Breast epithelium (tissue), 3 donors: ENCODE measurements at regions not wholly inside any gene's neighbourhood (a gene's known extent, or its start where the extent isn't known, plus 50 kb on each side); places are given as distances from the start of the nearest gene placed in this dataset.

Source experiments
- POLR2A ChIP-seq: fragments of 450-650 bp; IDR thresholded peaks from one replicate; pipeline ENCODE4 v1.6.1; 2016; ENCODE audit warnings: antibody characterized with exemption, mild to moderate bottlenecking, moderate library complexity
- POLR2AphosphoS5 ChIP-seq, 3 donors: sonication (generic); formaldehyde crosslinking; IDR thresholded peaks; one replicate each; pipeline ENCODE4 v1.6.1; 2017; ENCODE audit warnings: antibody characterized with exemption in 3 of 3
- TF ChIP-seq, protein P1 (sequence below), 3 donors: fragments of 450-650 bp; IDR thresholded peaks; one replicate each; pipeline ENCODE4 v1.5.1; 2016 to 2017; ENCODE audit warnings: antibody characterized with exemption in 3 of 3, mild to moderate bottlenecking in 3 of 3, moderate library complexity in 3 of 3

DNA sequence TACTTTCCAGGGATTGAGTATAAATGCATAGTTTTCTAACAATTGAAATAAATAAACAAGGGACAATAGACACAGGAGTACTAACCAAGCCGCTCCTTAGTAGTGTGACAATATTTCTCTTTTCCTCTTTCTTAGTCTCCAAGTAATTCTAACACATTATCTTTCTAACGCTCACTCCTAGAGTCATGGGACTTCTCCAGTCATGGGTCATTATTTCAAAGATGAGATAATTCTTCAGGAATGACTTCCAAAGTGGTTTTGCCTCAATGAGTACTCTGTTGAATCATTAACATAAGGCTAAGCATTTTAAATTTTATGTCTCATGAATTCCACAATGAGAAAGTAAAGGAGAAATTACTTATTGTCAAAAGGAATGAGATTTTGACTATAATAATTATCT lies 605.8 kb upstream of the ADAMTS5 start:
- TF ChIP-seq, protein P1, sequence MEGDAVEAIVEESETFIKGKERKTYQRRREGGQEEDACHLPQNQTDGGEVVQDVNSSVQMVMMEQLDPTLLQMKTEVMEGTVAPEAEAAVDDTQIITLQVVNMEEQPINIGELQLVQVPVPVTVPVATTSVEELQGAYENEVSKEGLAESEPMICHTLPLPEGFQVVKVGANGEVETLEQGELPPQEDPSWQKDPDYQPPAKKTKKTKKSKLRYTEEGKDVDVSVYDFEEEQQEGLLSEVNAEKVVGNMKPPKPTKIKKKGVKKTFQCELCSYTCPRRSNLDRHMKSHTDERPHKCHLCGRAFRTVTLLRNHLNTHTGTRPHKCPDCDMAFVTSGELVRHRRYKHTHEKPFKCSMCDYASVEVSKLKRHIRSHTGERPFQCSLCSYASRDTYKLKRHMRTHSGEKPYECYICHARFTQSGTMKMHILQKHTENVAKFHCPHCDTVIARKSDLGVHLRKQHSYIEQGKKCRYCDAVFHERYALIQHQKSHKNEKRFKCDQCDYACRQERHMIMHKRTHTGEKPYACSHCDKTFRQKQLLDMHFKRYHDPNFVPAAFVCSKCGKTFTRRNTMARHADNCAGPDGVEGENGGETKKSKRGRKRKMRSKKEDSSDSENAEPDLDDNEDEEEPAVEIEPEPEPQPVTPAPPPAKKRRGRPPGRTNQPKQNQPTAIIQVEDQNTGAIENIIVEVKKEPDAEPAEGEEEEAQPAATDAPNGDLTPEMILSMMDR (IDR thresholded peaks at IDR 0.05): no peak
- TF ChIP-seq POLR2AphosphoS5 (IDR thresholded peaks at IDR 0.05): no peak
- no peak for TF ChIP-seq POLR2A
